Adrenal gland (tissue), 5 donors: ENCODE measurements at regions not wholly inside any gene's neighbourhood (a gene's known extent, or its start where the extent isn't known, plus 50 kb on each side); places are given as distances from the start of the nearest gene placed in this dataset.

ENCODE experiments used
- POLR2A ChIP-seq, 2 donors: fragments of 450-650 bp; IDR thresholded peaks; one replicate each; pipeline ENCODE4 v1.6.1; 2017; ENCODE audit warnings: antibody characterized with exemption in 2 of 2, mild to moderate bottlenecking in 2 of 2, moderate library complexity in 1 of 2
- TF ChIP-seq, protein P1 (sequence below), 6 experiments: fragments of 450-650 bp in 4 of 6; fragments of 200-600 bp in 2 of 6; sonication (generic) in 1 of 6; IDR thresholded peaks; 1 replicate in 5 of 6; 2 replicates in 1 of 6; pipeline versions ENCODE4 v1.5.1 to v1.8.0; 2016 to 2021; ENCODE audit warnings: antibody characterized with exemption in 6 of 6, mild to moderate bottlenecking in 2 of 6, moderate library complexity in 1 of 6
- donor health status: DM: no; HTN: no; CAD: no.

DNA sequence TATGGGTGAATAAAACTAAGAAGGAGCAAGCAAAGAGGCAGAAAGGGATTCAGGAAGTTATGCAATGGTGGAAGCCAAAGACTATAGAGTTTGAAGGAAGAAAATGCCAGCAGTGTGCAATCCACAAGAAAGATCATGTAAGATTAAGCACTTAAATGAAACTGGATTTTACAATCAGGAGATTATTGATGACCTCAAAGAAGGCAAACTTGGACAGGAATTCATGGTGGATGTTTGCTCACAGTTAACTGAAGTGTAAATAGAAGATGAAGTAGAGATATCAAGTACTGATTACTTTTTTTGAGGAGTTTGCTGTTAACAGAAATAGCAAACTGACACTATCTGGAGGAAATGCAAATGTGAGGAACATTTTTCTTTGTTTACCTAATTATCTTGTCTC is 308.9 kb downstream of the RND3 start:
- TF ChIP-seq, protein P1, sequence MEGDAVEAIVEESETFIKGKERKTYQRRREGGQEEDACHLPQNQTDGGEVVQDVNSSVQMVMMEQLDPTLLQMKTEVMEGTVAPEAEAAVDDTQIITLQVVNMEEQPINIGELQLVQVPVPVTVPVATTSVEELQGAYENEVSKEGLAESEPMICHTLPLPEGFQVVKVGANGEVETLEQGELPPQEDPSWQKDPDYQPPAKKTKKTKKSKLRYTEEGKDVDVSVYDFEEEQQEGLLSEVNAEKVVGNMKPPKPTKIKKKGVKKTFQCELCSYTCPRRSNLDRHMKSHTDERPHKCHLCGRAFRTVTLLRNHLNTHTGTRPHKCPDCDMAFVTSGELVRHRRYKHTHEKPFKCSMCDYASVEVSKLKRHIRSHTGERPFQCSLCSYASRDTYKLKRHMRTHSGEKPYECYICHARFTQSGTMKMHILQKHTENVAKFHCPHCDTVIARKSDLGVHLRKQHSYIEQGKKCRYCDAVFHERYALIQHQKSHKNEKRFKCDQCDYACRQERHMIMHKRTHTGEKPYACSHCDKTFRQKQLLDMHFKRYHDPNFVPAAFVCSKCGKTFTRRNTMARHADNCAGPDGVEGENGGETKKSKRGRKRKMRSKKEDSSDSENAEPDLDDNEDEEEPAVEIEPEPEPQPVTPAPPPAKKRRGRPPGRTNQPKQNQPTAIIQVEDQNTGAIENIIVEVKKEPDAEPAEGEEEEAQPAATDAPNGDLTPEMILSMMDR (IDR thresholded peaks at IDR 0.05): no peak
- no peak for TF ChIP-seq POLR2A (IDR thresholded peaks at IDR 0.05)
